ENCODE measurements at regions not wholly inside any gene's neighbourhood (a gene's known extent, or its start where the extent isn't known, plus 50 kb on each side); places are given as distances from the start of the nearest gene placed in this dataset.
"Not testable (repeated sequence)": the region's sequence is repeated elsewhere in the genome, so short reads cannot be mapped to it uniquely, and the experiment has no call there.

DNA sequence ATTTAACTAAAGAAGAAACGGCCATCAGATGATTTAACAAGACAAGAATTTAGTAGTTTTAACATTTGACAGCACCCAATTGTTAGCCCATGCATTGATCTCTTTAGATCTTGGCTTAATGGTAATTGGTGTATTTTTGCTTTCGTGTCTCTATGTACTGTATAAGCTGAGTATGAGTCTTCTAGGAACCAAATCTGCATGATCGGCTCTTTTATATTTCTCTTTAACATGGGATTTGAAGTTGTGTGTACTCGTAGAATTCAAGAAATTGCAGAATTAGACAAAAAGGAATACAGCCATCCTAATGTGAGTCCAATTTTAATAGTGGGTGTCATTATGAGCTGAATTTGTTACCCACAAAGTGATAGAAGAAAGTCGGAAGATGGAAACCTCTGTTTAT, 438.9 kb upstream of the WWC1 start:
- H3K4me3 ChIP-seq (ENCODE audit: low read depth, low read length), result no peak overlapping the region
- TF ChIP-seq, protein P1, sequence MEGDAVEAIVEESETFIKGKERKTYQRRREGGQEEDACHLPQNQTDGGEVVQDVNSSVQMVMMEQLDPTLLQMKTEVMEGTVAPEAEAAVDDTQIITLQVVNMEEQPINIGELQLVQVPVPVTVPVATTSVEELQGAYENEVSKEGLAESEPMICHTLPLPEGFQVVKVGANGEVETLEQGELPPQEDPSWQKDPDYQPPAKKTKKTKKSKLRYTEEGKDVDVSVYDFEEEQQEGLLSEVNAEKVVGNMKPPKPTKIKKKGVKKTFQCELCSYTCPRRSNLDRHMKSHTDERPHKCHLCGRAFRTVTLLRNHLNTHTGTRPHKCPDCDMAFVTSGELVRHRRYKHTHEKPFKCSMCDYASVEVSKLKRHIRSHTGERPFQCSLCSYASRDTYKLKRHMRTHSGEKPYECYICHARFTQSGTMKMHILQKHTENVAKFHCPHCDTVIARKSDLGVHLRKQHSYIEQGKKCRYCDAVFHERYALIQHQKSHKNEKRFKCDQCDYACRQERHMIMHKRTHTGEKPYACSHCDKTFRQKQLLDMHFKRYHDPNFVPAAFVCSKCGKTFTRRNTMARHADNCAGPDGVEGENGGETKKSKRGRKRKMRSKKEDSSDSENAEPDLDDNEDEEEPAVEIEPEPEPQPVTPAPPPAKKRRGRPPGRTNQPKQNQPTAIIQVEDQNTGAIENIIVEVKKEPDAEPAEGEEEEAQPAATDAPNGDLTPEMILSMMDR (IDR thresholded peaks at IDR 0.05; ENCODE audit: insufficient read depth, low read length), result no peak
- DNase-seq (ENCODE audit: low read depth), result no peak

DNA sequence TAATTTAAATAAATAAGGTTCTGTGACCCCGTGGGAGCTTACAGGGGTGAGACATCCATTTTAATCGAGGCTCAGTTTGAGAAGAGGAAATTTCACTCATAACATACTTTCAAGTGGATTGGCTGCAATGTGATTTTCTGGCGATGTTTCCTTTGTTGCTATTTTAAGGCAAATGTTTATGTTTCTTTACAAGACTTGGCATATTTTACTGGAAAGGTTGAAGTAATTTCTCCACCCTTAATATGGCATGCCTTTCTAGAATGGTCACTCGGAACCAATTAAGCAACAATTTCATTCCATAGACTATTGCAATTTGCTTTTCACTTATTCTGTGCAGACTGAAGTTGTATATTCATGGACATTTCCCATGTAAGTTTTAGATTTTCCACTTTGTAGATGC, 438.0 kb upstream of the WWC1 start:
- TF ChIP-seq, protein P1 (IDR thresholded peaks at IDR 0.05; ENCODE audit: insufficient read depth, low read length), result no peak
- no peak overlapping the region for H3K4me3 ChIP-seq (ENCODE audit: low read depth, low read length)
- DNase-seq (ENCODE audit: low read depth), result peak; percentile 72

GRCh38 chr5:167855818-167856217, 435.6 kb upstream of the WWC1 start:
- no peak for DNase-seq (ENCODE audit: low read depth)
- TF ChIP-seq, protein P1 (IDR thresholded peaks at IDR 0.05; ENCODE audit: insufficient read depth, low read length), result no peak
- H3K4me3 ChIP-seq (ENCODE audit: low read depth, low read length), result no peak overlapping the region

DNA sequence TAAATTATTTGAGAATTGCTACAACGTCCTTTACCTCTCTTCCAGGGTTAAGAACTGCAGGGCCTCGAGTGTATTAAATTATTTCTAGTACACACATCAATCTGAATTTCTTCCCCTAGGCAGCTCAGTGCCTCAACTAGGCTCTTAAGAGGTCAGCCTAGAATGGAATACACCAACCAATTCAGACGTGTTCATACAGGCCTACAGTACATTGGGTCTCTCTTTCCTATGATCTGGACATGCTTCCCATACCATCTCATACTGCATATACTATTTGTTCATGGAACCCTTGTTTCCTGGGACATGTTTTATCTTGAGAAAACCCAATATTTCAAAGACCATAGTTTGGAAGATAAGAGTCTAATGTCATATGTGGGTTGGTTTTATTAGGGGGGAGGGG, 434.1 kb upstream of the WWC1 start:
- no peak overlapping the region for H3K4me3 ChIP-seq (ENCODE audit: low read depth, low read length)
- TF ChIP-seq, protein P1 (IDR thresholded peaks at IDR 0.05; ENCODE audit: insufficient read depth, low read length), result no peak
- no peak for DNase-seq (ENCODE audit: low read depth)

- DNase-seq (ENCODE audit: low read depth); H3K4me3 ChIP-seq (ENCODE audit: low read depth, low read length): not testable (repeated sequence)
Measured at GRCh38 chr5:167858186-167858855, 433.1 kb upstream of the WWC1 start.

DNA sequence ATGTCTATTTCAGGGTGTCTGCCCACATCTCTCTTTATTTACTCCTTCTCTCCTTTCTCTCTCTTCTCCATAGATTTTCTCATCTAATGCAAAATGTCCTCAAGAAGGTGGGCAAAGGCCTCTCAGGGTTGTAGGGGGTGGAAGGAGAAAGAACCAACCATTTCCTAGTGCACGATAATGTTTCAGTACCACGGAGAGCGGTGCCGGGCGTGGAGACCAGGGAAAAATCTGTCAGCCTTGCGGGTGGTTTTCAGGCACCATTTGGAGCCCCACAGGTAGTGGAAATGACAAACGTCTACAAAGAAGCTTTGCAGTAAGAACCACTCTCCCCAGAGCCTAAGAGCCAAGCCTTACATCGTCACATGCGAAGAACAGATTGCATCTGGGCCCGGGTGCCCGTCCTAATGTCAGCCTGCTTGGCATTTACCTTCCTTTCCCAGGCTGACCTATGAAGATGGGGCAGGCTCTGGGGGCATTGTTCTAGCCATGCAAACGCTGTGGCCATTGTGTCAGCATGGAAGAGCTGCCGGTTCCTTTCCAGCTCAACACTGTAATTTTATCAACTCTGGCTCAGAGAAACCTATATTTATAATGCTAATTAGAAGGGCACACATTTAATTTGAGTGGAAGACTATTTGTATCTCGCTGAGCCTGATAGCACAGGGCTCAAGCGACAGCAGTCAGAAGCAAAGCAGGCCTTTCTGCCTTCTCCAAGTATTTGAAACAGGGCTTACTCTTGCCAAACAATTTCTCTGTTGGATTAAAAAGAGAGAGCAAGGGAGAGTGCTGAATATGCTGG, 430.1 kb upstream of the WWC1 start:
- peak; percentile 13 for DNase-seq (ENCODE audit: low read depth)
- no peak overlapping the region for H3K4me3 ChIP-seq (ENCODE audit: low read depth, low read length)
- TF ChIP-seq, protein P1 (IDR thresholded peaks at IDR 0.05; ENCODE audit: insufficient read depth, low read length), result no peak

DNA sequence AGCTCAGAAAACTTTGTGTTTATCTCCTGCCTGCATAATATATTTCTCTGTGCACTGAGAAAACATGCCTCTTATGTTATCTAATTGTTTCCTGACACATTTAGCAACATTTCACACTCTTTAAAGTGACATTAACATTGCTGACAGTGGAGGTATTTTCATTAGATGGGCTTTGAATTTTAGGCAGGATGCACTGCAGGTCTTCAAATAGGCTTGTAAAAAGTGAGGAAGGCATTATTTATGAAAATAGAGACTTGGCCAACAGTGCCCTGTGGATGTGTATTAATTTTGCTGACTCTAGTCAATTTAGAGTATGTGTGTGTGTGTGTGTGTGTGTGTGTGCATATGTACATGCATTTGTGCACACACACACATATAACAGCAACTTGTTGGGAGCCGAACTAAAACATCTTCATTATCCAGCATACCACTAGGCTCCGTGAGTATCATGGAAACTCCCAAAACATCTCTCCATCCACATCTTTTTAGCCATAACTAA, 429.5 kb upstream of the WWC1 start:
- no peak for DNase-seq (ENCODE audit: low read depth)
- TF ChIP-seq, protein P1 (IDR thresholded peaks at IDR 0.05; ENCODE audit: insufficient read depth, low read length), result no peak

More for the DNA sequence above, 429.5 kb upstream of the WWC1 start:
- no peak overlapping the region for H3K4me3 ChIP-seq (ENCODE audit: low read depth, low read length)
